ENCODE measurements at regions not wholly inside any gene's neighbourhood (a gene's known extent, or its start where the extent isn't known, plus 50 kb on each side); places are given as distances from the start of the nearest gene placed in this dataset.

- DNase-seq (ENCODE audit: low spot score): no peak
These were observed 258.3 kb upstream of the CAMK1G start for GRCh38 chr1:209324901-209325871.

GRCh38 chr1:209326076-209326475 is 257.4 kb upstream of the CAMK1G start:
- DNase-seq (ENCODE audit: low spot score): no peak

- no peak for DNase-seq (ENCODE audit: low spot score)
These were observed 256.7 kb upstream of the CAMK1G start for GRCh38 chr1:209326831-209327230.

GRCh38 chr1:209328196-209328595 is 255.3 kb upstream of the CAMK1G start:
- DNase-seq (ENCODE audit: low spot score): no peak

- DNase-seq (ENCODE audit: low spot score): no peak
These were observed 248.3 kb upstream of the CAMK1G start for GRCh38 chr1:209335178-209335577.

GRCh38 chr1:209341146-209341545 is 242.4 kb upstream of the CAMK1G start:
- no peak for DNase-seq (ENCODE audit: low spot score)

GRCh38 chr1:209341673-209342420 is 241.7 kb upstream of the CAMK1G start:
- DNase-seq (ENCODE audit: low spot score): no peak

GRCh38 chr1:209342441-209343175 is 240.9 kb upstream of the CAMK1G start:
- no peak for DNase-seq (ENCODE audit: low spot score)

GRCh38 chr1:209343511-209343910 is 240.0 kb upstream of the CAMK1G start:
- DNase-seq (ENCODE audit: low spot score): no peak

- DNase-seq (ENCODE audit: low spot score): no peak
These were observed 239.4 kb upstream of the CAMK1G start for GRCh38 chr1:209344156-209344555.

GRCh38 chr1:209349363-209350308 is 233.9 kb upstream of the CAMK1G start:
- DNase-seq (ENCODE audit: low spot score): no peak

GRCh38 chr1:209353053-209353452 is 230.5 kb upstream of the CAMK1G start:
- DNase-seq (ENCODE audit: low spot score): no peak

- peak; percentile 85 for DNase-seq (ENCODE audit: low spot score)
These were observed 229.2 kb upstream of the CAMK1G start for GRCh38 chr1:209354111-209354839.

GRCh38 chr1:209354840-209355165 is 228.7 kb upstream of the CAMK1G start:
- no peak for DNase-seq (ENCODE audit: low spot score)

- no peak for DNase-seq (ENCODE audit: low spot score)
These were observed 228.1 kb upstream of the CAMK1G start for GRCh38 chr1:209355415-209355814.

GRCh38 chr1:209356976-209357377 is 226.5 kb upstream of the CAMK1G start:
- DNase-seq (ENCODE audit: low spot score): no peak

- no peak for DNase-seq (ENCODE audit: low spot score)
These were observed 220.4 kb upstream of the CAMK1G start for GRCh38 chr1:209363112-209363511.

GRCh38 chr1:209364716-209365115 is 218.8 kb upstream of the CAMK1G start:
- no peak for DNase-seq (ENCODE audit: low spot score)

- no peak for DNase-seq (ENCODE audit: low spot score)
These were observed 216.3 kb upstream of the CAMK1G start for GRCh38 chr1:209367061-209367772.
